Tibial nerve (tissue), 4 donors: ENCODE measurements at regions not wholly inside any gene's neighbourhood (a gene's known extent, or its start where the extent isn't known, plus 50 kb on each side); places are given as distances from the start of the nearest gene placed in this dataset.

Source experiments
- EP300 ChIP-seq, 2 donors: sonication (generic); formaldehyde crosslinking; IDR thresholded peaks; one replicate each; pipeline ENCODE4 v1.6.1; 2017; ENCODE audit warnings: antibody characterized with exemption in 2 of 2, mild to moderate bottlenecking in 1 of 2
- POLR2A ChIP-seq, 2 donors: fragments of 450-650 bp; IDR thresholded peaks; one replicate each; pipeline ENCODE4 v1.6.1; 2017; ENCODE audit warnings: antibody characterized with exemption in 2 of 2, mild to moderate bottlenecking in 2 of 2, moderate library complexity in 2 of 2
- TF ChIP-seq, protein P1 (sequence below), 5 experiments: fragments of 200-600 bp in 3 of 5; fragments of 450-650 bp in 2 of 5; sonication (generic) in 3 of 5; IDR thresholded peaks; one replicate each; pipeline ENCODE4 v1.5.1; 2016 to 2019; ENCODE audit warnings: antibody characterized with exemption in 5 of 5, mild to moderate bottlenecking in 3 of 5, moderate library complexity in 2 of 5

DNA sequence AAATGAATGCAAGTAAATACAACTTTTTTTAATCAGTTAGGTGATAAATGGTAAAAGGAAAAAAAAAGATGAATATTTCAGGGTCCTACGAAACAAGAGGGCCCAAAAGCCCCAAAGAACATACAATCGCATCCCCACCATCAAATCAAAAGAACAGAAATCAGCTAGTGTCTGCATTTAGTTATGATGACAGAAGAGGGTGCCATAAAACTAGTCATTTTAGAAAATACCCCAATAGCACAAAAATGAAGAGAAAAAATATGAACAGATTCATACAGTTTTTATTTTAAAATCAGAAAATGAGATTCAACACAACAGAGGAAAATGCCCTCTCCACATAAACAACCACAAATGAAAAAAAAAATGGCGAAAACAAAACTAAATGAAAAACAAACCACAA is 905.5 kb downstream of the REEP3 start:
- TF ChIP-seq, protein P1, sequence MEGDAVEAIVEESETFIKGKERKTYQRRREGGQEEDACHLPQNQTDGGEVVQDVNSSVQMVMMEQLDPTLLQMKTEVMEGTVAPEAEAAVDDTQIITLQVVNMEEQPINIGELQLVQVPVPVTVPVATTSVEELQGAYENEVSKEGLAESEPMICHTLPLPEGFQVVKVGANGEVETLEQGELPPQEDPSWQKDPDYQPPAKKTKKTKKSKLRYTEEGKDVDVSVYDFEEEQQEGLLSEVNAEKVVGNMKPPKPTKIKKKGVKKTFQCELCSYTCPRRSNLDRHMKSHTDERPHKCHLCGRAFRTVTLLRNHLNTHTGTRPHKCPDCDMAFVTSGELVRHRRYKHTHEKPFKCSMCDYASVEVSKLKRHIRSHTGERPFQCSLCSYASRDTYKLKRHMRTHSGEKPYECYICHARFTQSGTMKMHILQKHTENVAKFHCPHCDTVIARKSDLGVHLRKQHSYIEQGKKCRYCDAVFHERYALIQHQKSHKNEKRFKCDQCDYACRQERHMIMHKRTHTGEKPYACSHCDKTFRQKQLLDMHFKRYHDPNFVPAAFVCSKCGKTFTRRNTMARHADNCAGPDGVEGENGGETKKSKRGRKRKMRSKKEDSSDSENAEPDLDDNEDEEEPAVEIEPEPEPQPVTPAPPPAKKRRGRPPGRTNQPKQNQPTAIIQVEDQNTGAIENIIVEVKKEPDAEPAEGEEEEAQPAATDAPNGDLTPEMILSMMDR (IDR thresholded peaks at IDR 0.05) = no peak
- TF ChIP-seq POLR2A (IDR thresholded peaks at IDR 0.05) (no peak), EP300 (IDR thresholded peaks at IDR 0.05) (no peak)
